HuH-7 (cell line): ENCODE measurements at regions not wholly inside any gene's neighbourhood (a gene's known extent, or its start where the extent isn't known, plus 50 kb on each side); places are given as distances from the start of the nearest gene placed in this dataset.

Source experiments
- DNase-seq: peaks from one replicate; pipeline ENCODE4 v3.0.0; 2011; ENCODE audit warnings: low spot score

DNA sequence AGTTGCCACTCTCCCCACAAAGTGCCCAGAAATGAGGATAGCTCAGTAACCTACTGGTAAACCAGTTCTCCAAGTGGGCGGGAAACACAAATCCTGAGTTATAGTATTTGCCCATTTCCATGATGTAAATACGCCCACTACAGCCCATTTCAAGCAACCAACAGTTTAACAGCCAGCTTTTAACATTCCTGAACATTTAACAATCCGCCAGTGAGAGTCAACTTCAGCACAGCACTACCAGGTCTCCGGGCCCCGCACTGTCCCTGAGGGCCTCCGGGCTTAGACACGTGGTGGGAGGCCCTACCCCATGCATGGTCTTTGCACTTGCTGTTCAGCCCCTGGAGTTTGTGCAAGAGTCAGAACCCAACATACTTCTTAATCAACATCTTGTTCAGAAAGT lies 132.0 kb upstream of the CTTNBP2NL start:
- DNase-seq = no peak

DNA sequence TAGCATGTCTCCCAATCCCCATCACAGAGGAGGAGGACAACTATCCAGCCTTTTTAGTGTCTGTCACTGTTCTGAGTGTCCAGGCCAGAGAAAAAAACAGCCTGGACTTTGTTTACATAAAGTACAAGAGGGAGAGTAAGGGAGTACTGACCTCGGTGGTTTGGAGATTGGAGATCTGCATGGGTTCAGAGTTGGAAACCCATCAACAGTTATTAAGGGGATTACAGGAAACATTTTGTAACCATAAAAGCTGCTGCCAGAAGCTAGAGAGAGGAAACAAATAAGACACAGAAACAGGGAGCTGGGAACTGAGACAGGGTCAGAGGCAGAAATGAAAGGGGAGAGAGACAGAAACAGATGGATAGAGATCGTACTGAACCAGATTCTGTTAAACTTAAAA lies 131.5 kb upstream of the CTTNBP2NL start:
- no peak for DNase-seq

DNA sequence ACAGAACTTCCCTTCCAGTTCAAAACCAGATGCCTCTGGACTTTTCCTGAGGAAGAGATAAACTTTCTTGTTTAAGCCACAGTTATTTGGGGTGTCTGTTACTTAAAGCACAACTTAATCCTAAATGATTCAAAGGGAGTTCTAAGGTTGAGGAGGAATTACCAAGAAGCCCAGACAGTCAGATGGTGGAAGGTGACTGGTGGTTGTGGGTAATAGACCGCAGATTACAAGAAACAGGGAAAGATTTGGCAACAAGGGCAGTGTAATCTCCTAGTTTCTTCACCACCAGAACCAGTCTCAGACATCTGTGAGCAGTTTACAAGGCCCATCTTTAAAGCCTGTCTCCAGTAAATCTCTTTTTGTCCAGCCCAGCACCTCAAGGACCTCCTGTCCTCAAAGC lies 130.1 kb upstream of the CTTNBP2NL start:
- DNase-seq = no peak

GRCh38 chr1:112267206-112267605 lies 128.8 kb upstream of the CTTNBP2NL start:
- DNase-seq = no peak

- no peak for DNase-seq
Measured at GRCh38 chr1:112267929-112268328, 128.1 kb upstream of the CTTNBP2NL start.

DNA sequence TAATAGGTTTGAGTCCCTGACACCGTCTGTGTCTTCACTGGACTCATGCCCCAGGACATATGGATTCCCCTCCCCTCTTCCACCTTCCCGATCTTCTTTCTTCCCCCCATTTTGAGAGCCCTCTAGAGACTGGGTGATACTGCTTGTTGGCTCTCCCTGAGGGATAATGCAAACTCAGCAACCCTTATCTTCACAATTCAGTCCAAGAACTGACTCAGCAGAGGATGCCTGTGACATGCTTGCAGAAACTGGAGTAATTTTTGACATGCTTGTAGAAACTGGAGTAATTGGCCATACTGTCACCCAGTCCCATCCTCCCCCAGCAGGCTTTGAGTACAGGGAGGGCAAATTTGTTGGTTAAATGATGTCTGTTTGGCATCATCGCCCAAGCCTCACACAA lies 127.6 kb upstream of the CTTNBP2NL start:
- no peak for DNase-seq

- DNase-seq = no peak
Measured at GRCh38 chr1:112271270-112271669, 124.7 kb upstream of the CTTNBP2NL start.

DNA sequence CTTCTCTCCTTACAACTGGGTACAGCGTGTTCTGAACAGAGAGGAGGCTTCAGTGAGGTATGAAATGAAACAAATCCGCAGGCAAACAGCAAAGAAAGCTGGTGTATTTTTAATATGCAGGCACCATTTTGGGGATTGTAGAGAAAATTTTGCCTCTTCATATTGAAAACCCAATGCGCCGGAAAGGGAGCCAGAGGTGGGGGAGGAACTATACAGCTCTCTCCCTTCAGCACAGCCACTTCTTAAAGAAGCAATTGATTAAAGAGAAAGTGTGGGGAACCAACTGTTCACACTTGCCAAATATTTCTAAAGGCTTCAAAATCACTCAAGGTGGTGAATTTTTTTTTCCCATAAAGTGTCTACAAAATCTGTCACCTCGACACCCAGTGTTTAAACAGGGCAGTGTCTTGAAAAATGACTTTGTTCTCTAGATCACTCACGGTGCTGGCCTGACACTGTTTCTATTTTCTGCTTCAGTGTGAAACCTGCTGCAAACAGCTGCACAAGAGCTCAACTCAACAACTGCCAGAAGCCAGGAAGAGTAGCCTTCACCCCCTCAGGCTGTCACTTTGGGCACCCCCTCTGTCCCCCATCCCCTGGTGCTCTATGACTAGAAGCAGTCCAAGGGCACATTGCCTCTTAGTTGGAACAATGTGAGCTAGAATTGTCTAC lies 123.8 kb upstream of the CTTNBP2NL start:
- no peak for DNase-seq

GRCh38 chr1:112284796-112285195 lies 111.2 kb upstream of the CTTNBP2NL start:
- no peak for DNase-seq

- DNase-seq = no peak
Measured at GRCh38 chr1:112285316-112285715, 110.7 kb upstream of the CTTNBP2NL start.

DNA sequence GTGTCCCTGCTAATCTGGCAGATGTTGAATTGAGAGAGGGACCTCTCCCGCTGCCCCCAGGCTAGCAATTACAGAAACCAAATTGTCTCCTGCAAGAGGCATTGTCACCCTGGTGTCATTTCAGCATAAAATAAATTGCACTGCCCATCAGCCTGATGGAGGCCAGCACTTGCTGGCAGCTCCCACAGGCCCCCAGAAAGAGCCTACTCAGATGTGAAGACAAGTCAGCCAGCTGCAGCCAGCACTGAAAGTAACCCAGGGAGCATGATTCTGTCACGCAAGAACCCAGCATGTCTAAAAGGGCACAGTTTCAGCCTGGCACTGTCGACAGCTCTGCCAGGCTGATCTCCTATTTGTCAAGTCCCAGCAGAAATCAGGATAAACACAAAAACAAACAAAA lies 110.3 kb upstream of the CTTNBP2NL start:
- no peak for DNase-seq

- DNase-seq = no peak
Measured at GRCh38 chr1:112296908-112297307, 99.1 kb upstream of the CTTNBP2NL start.

DNA sequence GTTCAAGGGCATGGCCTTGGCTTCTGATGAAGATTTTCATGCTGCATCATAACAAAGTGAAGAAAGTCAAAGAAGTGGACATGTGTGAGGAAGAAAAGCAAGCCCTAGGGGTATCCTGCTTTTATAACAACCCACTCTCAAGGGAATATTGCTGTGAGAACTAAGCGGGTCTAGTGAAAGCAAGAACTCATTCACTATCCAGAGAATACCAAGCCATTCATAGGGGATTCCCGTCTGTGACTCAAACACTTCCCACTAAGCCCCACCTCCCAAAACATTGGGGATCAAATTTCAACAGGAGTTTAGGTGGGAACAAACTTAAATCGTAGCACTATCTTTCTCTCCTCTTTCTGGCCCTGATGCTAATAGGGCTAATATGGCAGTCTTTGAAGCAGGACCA lies 98.5 kb upstream of the CTTNBP2NL start:
- DNase-seq = no peak

DNA sequence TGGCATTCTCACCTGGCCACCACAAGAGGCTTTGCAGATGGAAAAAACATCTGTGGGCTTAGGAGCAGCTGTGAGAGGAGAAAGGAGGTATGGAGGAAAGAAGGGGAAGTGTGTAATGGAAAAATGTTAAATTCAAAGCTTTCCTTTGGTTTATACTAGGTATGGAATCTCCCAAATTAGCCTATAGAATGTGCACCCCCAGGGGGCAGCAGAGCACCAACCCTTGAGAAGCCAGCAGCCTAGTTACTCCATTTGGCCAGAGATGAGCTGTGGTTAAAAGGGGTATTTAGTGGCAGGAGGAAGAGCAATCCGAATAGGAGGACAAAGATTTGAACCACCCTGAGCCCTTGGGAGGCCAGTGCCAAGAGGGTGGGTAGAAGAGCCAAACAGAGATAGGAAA lies 97.5 kb upstream of the CTTNBP2NL start:
- peak; percentile 47 for DNase-seq

- no peak for DNase-seq
Measured at GRCh38 chr1:112304126-112304525, 91.9 kb upstream of the CTTNBP2NL start.

DNA sequence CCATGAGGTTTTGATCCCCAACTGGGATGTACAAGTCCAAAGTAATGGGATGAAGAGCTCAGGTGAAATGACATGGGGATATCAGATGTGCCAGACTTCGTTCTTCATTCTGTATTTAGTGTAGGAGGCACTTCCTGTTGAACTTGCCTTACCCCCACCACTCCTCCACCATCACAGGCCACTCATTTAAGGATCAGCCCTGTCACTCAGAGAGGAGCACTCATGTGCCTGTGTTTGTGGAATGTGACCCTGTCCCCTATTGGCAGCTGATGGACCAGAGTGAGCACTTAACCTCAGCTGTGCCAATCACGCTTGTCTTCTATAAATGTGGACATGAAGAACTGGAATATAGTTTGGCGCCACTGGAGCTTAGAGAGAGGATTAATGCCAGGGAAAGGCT lies 91.4 kb upstream of the CTTNBP2NL start:
- DNase-seq = no peak

- DNase-seq = no peak
Measured at GRCh38 chr1:112307930-112308591, 88.0 kb upstream of the CTTNBP2NL start.

GRCh38 chr1:112308716-112309115 lies 87.3 kb upstream of the CTTNBP2NL start:
- no peak for DNase-seq

DNA sequence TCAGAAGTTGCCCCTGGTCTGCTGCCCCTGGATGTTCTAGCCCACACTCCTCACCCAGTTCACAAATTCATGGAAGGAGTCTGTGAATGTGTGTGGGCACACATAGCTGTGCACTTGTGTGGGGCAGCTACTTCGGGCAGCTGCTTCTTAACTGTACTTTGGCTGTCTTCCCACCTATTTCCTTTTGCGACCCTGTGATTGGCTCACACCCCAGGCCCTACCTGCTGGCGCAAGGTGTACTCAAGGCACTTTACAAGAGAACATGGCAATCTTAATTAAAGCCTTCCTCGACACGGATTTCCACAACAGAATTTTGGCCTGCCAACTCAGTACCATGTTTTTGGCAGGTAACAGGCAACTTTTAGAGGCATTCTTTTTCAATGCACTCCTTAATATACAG lies 86.5 kb upstream of the CTTNBP2NL start:
- DNase-seq = no peak

DNA sequence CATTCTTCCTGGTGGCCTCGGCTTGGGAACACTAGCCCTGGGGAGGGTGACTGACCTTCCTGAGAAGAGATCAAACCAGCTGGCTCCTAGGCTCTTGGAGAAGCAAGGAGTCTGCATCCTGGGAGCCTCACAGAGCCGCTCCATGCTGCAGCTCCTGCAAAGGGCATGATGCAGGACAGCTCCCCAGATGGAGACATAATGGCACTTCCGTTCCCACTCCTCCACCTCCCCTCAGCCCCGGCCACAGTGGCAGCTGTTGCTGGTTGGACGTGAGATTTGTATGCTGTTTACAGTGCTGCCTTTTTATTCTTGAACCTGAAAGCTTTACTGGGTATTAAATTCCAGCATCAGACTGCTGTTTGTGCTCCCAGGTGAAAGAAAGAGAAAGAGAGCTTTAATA lies 83.7 kb upstream of the CTTNBP2NL start:
- no peak for DNase-seq

DNA sequence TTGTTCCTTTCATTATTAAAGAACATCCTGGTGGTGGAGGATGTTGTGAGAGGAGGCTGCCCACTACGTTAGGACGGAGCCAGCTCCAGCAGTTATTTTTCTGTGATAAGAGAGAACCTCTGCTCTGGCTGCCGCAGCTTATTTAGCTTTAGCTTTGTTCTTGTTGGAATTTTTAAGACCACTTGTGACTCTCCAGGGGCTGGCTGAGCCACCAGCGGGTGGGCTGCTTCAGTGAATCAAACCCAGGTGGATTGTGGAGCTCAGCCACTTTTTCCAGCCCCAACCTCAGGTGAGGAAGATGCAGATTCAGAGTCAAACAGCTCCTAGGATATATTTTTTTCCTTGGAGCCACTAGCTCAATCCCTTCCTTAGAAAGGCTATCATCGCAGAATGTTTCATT lies 83.1 kb upstream of the CTTNBP2NL start:
- no peak for DNase-seq

GRCh38 chr1:112316254-112316913 lies 79.6 kb upstream of the CTTNBP2NL start:
- DNase-seq = no peak

DNA sequence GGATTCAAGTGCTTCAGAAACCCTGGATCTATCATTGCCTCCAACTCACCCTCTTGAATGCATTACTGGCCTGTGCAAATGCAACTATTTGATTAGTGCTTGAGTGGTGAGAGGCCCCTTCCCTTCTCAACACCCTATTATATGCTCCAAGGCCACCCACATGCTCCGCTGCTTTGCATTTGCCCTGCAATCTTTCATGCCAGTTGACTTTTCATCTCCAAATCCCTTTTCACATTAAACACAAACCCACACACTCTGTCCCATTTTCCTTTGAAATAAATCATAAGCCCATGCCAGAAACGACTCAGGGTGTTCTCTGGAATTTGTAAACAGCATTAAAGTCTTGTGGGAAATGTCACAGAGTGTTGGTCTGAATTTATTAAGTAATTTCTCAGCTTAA lies 78.9 kb upstream of the CTTNBP2NL start:
- DNase-seq = no peak
